GM12891 (cell line): ENCODE measurements at regions not wholly inside any gene's neighbourhood (a gene's known extent, or its start where the extent isn't known, plus 50 kb on each side); places are given as distances from the start of the nearest gene placed in this dataset.

Source experiments
- POLR2A ChIP-seq: IDR thresholded peaks from 2 replicates; pipeline ENCODE4 v1.6.1; 2011; ENCODE audit warnings: low read depth, low read length, control low read depth
- POU2F2 ChIP-seq: IDR thresholded peaks from 2 replicates; pipeline ENCODE4 v1.6.1; 2011; ENCODE audit warnings: low read depth, mild to moderate bottlenecking, control low read depth, low read length, moderate library complexity

DNA sequence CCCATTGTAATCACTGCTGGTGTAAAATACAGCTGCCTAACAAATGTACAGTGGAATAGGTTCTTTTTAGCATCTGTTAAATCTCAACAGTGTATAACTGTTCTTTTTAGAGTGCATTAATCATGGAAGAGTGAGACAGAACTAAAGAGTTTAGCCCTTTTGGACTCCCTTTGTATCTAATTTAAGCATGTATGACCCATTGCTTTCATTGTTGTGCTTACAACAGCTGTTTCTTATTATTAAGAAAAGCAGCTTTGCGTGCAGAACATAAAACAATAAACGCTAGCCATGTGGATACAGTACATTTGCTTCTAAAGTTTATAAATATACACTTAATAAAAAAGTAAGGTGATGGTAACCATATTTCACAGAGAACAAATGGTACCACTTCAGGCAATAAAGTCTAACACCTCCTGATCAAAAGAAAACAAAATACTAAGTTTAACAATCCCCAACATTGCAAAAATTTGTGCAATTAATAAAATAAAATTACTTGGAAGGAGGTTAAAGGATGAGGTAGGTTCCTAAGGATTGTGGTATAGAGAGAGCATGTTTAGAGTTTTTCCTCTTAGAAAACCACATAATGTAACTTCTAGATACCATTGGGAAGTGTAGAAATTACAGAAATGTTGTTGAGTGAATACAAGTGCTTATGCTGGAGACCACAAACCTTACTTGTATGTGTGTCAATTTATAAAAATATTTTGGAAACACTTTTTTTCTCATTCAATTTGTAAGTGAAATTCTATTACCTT is 448.7 kb downstream of the SLC6A15 start:
- TF ChIP-seq POLR2A (no peak), POU2F2 (no peak)
